T-helper 2 cell (primary cell): ENCODE measurements at regions not wholly inside any gene's neighbourhood (a gene's known extent, or its start where the extent isn't known, plus 50 kb on each side); places are given as distances from the start of the nearest gene placed in this dataset.
"Not testable (repeated sequence)": the region's sequence is repeated elsewhere in the genome, so short reads cannot be mapped to it uniquely, and the experiment has no call there.

ENCODE experiments used
- DNase-seq, 5 experiments: peaks; one replicate each; pipeline versions ENCODE4 v3.0.0 to v3.0.0-alpha.2; 2012 to 2022

DNA sequence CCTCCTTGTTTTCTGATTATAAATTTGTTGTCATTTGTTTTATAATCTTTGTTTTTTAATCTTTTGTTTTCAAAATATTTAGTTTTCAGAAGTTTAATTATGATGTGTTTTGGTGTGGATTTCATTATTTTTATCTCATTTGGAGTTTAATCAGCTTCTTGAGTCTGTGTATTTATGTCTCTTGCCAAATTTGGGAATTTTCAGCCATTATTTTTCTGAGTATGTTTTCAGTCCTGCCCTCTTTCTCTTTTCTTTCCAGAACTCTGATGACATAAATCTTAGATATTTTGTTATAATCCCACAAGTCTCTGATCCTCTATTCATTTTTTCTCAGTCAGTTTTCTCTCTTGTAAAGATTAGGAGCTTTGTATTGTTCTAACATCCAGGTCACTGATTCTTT lies 89.8 kb downstream of the RHOU start:
- DNase-seq: no peak

GRCh38 chr1:228825840-228826484 lies 90.7 kb downstream of the RHOU start:
- DNase-seq: no peak

DNA sequence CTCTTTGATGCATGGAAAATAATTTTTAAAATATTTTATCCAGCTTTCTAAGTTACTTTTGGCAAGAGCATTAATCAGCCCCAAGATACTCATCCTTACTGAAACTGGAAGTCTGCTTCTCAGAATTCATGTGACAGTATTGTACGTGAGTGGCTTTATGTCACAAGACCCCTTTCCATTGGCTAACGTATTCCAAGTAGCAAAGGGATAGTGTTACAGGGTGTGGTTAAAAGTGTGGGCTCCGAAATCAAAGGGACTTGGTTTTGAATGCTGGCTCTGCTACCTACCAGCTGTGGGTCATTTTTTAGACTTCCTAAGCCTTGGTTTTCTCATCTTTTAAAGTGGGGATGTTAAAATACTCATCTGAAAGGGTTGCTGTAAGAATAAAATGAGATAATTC lies 91.7 kb downstream of the RHOU start:
- DNase-seq: no peak

DNA sequence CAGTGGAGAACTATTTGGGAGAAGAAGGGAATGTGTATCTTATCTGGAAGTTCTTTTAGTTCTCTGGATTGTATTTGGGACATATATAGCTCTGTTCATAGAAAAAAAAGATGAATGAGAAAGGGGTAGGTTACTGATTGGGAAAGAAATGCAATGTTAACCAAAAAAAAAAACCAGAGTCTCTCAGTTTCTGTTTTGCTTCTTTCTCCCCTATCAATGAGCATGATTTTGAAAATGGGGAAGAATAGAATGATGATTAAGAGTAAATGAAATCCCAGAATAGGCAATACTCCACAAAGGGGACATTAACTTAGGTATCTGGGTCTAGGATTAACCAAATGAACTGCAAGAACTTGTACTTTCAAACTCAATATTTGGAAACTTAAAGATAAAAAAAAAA lies 92.9 kb downstream of the RHOU start:
- no peak for DNase-seq

DNA sequence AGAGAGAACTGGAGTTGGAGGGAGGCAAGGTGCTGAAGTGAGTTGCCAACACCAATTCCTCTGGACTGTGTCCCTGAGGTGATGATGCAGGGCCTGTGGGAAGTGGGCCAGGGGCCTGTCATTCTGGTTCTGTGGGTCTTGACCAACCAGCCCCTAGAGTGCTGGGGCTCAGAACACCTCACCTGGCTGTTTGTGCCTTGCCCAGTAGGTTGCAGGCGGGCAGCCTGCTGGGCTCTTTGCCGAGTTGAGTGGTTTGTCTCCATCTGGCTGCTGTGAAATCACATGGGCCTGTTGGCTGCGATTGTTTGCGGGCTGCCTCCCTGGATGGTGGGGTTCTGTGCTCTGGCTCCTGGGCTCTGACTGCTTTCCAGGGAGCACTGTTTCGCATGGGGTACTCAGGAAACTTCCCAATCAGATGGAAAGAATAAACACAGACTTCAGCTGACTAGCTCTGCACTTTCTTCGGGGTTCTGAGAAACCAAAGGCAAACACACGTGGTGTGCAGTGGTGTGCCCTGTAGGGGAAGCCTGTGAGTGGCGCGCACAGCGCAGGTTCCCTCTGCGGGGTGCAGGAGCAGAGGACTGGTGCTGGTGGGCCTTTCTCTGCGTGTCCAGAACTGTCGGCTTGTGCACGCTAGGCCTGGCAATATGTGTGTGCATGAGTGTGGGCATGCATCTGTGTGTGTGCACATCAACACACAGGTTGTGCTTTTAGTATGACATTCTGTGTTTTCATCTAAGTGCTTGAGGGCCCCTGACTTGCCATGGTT lies 95.1 kb downstream of the RHOU start:
- no peak for DNase-seq

DNA sequence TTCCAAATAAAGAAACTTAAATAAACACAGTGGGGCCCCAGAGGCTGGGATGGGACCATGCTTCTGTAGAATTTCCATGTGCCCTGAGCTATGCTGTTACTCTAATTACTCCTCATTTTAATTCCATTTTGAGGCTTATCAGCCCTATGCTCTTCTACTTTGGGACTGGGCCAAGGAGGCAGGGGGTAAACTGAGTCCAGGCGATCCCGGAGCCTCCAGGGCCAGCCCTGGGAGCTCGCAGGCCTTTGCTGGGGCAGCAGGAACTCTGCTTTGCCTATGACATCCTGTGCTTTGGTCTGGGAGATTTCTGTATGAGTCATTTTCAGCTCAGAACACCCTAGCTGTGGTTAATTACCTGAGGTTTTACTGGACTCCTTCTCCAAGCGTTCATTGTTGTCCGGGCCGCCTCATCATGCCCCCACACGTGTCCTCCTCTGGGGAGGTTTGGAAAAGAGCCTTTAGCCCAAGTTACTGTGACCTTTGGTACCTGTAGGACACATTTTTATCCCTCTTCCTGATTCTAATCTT lies 95.7 kb downstream of the RHOU start:
- DNase-seq: peak in 1 of 5 experiments; percentile 66

DNA sequence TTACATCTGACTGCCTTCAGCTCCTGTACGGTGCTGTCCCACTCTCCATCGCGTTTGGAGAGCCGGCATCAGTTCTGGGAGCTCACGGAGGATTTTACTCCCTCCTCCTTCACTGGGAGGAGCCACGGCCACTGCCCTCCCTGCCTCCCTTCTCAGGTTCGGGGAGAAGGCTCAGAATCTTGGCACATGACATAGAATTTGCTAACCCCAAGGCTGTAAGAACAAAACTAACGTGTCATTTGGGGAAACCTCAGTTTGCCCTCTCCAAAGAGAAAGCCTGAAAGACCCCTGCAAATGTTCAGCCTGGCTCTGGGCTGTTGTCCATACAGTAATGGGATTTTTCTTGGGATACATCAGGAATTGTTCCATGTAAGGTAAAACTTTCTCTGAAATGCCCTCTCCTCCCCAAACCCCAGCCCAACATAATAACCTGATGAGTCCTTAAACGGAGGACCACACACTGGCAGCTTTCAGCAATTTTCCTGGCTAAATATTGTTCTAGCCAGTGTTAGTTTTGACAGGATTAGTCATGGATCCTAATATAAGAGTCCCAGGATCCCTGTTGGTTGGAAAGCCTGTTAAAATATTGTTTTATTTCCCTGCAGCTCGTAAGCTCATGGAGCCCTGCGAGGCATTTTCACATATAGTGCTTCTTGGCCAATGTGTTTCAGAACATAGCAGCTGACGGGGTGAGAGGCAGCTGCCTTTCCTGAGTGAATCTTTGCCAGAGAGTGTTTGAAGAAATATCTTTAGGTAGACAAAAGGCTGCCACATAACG lies 98.8 kb downstream of the RHOU start:
- DNase-seq: peak in 1 of 5 experiments; percentile 51

DNA sequence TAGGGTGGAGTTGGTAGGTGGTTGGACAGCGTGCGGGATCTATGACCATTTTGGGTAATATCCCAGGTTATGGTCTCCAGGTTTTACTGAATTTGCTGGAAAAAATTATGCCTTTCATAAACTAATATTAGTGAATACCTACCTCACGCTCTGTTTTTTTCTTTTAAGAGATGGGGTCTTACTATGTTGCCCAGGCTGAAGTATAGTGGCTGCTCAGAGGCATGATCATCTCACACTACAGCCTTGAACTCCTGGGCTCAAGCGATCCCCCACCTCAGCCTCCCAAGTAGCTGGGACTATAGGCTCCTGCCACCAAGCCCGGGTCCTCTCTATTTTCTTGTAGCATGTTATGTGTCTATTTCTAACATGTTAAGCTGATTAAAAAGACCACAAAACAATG lies 100.2 kb downstream of the RHOU start:
- no peak for DNase-seq

DNA sequence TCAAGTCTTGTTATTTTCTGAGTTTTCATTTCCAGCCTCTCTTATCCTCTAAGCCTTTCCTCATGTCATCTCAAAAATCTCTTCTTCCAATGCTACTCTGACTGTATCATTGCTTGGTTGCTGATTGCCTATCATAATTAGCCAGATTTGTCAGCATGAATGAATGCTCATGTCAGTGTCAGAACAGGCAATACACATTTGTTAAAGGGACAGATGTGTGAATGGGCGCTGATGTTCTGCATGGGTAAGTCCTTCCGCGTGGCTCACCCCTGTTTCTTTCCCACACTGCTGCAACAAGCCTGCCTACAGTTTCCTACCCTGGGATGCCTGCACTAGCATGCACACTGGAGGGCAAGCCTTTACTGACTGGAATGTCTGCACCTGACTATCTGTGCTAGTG lies 100.6 kb downstream of the RHOU start:
- DNase-seq: no peak

- DNase-seq: no peak
These were observed 101.1 kb downstream of the RHOU start for GRCh38 chr1:228836427-228836826.

GRCh38 chr1:228837032-228837431 lies 101.8 kb downstream of the RHOU start:
- no peak for DNase-seq

GRCh38 chr1:228837817-228838716 lies 102.8 kb downstream of the RHOU start:
- DNase-seq: no peak

DNA sequence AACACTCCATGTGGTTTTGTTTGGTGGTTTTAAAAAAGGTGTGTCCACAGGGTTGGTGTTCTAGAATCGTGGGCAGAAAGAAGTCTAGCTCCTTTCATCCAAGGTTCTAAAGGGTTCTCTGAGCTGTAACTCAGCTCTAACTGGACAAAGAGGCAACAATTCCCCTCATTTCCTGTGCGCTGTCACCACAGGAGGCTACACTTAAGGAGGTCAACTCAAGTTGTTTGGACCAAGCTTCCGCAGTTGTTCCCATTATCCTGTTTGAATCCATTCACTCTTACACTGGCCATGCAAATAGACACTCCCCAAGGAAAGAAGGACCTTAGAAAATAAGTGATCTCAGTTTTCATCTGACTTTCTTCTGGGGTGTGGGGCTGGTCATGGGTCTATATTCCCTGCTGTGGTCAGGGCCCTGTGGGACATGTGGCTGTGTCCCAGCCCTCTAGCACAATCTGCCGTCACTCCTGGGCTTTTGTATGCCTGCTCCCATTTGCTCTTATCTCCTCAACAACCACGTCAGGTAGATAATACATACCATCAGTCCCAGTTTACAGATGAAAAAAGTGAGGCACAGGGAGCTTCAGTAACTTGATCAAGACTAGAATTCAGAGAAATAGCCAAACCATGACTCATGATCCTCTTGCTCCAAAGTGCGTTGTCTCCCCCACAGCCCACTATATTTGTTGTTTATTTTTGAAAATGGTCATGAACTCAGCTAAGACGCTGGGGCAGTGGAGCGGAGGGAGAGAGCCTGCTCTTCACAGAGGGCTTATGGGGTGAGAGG lies 103.6 kb downstream of the RHOU start:
- DNase-seq: no peak

DNA sequence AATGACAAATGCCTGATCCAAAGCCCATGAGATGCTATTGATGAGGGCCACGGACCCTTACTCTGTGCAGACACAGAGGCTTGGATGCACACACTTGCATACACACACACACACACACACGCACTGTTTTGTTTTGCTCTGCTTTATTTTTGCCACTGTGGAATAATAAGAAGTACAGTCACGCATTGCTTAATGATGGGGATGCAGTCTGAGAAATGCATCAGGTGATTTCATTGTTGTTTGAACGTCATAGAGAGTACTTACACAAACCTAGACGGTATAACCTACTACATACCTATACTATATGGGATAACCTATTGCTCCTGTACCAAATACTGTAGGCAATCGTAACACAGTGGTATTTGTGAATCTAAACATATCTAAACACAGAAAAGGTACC lies 104.4 kb downstream of the RHOU start:
- DNase-seq: no peak

DNA sequence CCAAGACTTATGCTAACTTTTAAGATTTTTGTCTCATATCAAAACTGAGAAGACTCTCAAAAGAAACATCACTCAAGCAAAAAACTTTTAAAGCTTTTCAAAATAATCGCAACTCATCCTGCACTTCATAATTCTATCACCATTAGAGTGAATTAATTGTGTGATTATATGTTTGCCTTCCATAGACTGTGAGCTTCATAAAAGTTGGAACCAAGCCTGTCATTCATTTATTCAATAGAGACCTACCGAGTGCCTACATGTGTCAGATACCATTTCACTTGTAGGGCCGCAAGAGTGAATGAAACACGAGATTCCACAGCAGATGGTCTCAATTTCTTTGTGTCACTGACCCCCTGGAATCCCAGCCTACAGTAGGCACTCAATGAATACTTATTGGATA lies 106.4 kb downstream of the RHOU start:
- DNase-seq: no peak

DNA sequence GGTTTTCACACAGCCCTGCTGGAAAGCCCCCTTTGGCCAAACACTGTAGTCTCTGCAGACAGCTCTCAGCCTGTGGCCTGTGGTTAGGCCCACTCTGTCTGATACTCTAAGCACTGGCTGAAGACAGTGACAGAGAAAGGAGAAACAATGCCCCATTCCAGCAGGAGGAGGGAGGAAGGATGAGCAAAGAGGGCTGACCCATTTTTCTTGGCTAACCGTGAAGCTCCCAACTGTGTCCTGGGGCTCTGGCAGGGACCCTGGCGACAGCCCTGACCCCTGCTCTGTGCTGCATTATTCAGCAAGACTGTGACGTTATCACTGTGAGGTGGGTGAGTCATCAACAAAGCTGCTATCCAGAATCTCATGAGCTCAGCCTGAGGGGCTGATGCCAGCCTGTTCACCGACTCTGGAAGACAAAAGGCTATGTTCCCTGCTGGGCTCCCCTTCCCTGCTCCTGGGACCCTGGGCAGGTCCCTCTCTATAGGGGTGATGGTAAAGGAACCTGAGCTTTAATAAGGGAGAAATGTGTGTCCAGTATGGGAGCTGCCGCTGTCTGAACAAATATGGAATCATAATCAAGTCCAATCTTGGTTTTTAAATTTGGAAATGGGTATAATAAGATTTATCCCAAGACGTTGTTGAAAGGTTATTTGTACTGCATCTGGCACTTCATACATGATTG lies 107.0 kb downstream of the RHOU start:
- no peak for DNase-seq

GRCh38 chr1:228845101-228845500 lies 109.8 kb downstream of the RHOU start:
- no peak for DNase-seq

DNA sequence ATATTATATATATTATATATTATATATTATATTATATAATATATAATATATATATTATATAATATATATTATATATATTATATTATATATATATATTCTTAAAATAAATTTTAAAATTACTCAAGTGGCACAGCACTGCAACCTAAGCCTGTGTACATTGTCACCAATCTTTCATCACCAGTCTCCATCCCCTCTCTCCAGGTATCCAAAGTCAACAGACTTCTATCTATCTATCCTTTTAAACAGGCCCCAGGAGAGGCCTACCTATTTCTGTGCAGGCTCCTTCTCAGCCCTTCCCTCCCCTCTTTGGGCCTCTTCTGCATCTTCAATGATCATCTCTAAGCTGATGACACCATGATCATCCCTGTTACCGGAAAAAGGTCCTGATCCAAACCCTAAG lies 111.7 kb downstream of the RHOU start:
- DNase-seq: no peak

DNA sequence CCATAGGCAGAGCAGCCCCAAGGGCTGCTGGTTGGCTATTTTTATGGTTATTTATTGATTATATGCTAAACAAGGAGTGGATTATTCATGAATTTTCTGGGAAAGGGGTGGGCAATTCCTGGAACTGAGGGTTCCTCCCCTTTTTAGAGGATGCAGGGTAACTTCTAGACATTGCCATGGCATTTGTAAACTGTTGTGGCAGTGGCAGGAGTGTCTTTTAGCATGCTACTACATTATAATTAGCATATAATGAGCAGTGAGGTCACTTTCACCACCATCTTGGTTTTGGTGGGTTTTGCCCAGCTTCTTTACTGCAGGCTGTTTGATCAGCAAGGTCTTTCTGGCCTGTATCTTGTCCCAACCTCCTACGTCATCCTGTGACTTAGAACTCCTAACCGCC lies 112.2 kb downstream of the RHOU start:
- DNase-seq: not testable (repeated sequence)

- DNase-seq: no peak
These were observed 113.1 kb downstream of the RHOU start for GRCh38 chr1:228848406-228848805.

DNA sequence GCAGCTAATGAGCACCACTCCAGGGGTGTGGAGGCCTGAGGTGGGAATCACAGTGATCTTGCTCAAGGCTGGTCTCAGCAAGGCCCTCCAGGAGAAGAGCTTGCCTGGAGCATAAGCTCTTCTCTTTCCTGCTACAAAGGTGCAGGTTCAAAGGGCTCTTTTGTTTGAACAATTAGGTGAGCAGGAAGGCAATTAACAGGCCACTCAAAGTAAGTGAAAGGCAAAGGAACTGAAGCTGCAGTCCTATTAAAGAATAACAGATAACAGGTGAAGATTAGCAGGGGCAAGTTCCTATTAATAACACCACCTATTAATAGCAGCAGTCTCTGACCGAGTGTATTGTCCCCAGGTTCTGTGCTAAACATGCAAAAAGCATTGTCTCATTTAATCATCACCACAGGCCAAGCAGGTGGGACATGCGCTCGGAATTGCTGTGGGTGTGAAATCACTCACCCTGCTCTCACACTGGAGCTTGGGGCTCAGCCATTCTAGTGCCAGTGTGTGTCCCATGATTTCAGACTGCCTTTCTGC lies 113.8 kb downstream of the RHOU start:
- no peak for DNase-seq
